Muscle layer of colon (tissue), 2 donors: ENCODE measurements at regions not wholly inside any gene's neighbourhood (a gene's known extent, or its start where the extent isn't known, plus 50 kb on each side); places are given as distances from the start of the nearest gene placed in this dataset.

Source experiments
- H3K27ac ChIP-seq: one replicate; pipeline ENCODE4 v1.7.0; 2013; ENCODE audit warnings: low read depth, mild to moderate bottlenecking, low read length, moderate library complexity
- H3K27me3 ChIP-seq, 2 donors: one replicate each; pipeline ENCODE4 v1.7.0; 2013; ENCODE audit warnings: low read length in 2 of 2, mild to moderate bottlenecking in 2 of 2; ENCODE audit not compliant: insufficient read depth in 2 of 2, control insufficient read depth in 1 of 2
- H3K36me3 ChIP-seq: one replicate; pipeline ENCODE4 v1.7.0; 2013; ENCODE audit warnings: mild to moderate bottlenecking, low read length; ENCODE audit not compliant: insufficient read depth
- H3K4me1 ChIP-seq: one replicate; pipeline ENCODE4 v1.7.0; 2013; ENCODE audit warnings: mild to moderate bottlenecking, low read length; ENCODE audit not compliant: insufficient read depth
- H3K4me3 ChIP-seq, 2 donors: one replicate each; pipeline ENCODE4 v1.7.0; 2013; ENCODE audit warnings: low read length in 2 of 2, low read depth in 1 of 2, mild to moderate bottlenecking in 1 of 2, moderate library complexity in 1 of 2
- H3K9ac ChIP-seq: one replicate; pipeline ENCODE4 v1.7.0; 2013; ENCODE audit warnings: low read length
- H3K9me3 ChIP-seq: one replicate; pipeline ENCODE4 v1.7.0; 2013; ENCODE audit warnings: mild to moderate bottlenecking, low read length
- donor health status: abdominal sarcoma.
- donor health status: Adenocarcinoma of cecum.

DNA sequence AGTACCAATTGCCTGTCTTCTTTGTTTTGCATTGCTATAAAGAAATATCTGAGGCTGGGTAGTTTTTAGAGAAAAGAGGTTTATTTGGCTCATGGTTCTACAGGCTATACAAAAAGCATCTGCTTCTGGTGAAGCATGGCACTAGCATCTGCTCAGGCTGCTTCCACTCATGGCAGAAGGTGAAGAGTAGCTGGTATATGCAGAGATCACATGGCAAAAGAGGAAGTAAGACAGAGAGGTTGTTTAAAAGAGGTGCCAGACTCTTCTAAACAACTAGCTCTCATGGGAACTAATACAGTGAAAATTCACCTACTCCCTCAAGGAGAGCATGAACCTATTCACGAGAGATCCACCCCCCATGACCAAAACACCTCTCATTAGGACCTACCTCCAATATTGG lies 56.7 kb upstream of the GUCA2B start:
- no peaks in the 10 kb centered on the region for H3K36me3 ChIP-seq
- H3K9me3 ChIP-seq, result no peaks in the 10 kb centered on the region
- no peaks in the 10 kb centered on the region for H3K27me3 ChIP-seq
- no peak overlapping the region for H3K4me3 ChIP-seq
- H3K9ac ChIP-seq, result no peak overlapping the region
- no peaks in the 10 kb centered on the region for H3K4me1 ChIP-seq
- no peak overlapping the region for H3K27ac ChIP-seq

DNA sequence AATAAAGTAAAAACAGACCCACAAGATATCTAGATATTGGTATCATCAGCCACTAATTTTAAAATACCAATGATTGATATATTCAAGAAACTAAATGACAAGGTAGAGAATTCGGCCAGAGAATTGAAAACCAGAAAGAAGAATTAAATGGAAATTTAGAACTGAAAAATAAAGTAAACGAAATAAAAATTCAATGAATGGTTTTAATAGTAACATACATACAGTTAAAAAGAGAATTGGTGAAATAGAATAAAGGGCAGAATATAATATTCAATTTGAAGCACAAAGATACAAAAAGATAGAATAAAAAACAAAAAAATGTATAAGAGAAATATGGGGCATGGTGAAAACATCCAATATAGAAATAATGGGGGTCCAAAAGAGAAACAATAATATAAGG lies 64.0 kb upstream of the GUCA2B start:
- Histone ChIP-seq H3K27me3 (no peaks in the 10 kb centered on the region), H3K4me1 (no peaks in the 10 kb centered on the region), H3K9me3 (no peaks in the 10 kb centered on the region), H3K4me3 (no peak overlapping the region), H3K9ac (no peak overlapping the region), H3K36me3 (no peaks in the 10 kb centered on the region), H3K27ac (no peak overlapping the region)

DNA sequence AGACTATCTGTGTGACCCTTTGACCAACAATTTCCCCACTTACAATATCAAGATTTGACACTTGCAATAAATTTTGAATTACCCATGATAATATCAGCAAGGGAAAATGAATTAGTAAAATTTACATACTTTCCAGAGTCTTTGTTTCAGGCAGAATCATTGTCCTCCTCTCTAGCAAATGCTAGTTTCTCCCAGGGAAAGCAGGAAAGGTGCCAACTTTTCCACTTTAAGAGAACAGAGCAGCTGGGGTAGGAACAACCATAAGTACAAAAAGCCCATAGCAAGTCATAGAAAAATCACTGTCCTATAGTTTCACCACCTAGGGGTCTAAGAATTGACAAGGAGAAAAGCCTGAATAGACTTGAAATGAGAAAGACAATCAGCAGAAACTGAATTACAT lies 67.1 kb upstream of the GUCA2B start:
- Histone ChIP-seq H3K4me3 (no peak overlapping the region), H3K4me1 (no peaks in the 10 kb centered on the region), H3K9me3 (no peaks in the 10 kb centered on the region), H3K27ac (no peak overlapping the region), H3K27me3 (no peaks in the 10 kb centered on the region), H3K9ac (no peak overlapping the region), H3K36me3 (no peaks in the 10 kb centered on the region)

DNA sequence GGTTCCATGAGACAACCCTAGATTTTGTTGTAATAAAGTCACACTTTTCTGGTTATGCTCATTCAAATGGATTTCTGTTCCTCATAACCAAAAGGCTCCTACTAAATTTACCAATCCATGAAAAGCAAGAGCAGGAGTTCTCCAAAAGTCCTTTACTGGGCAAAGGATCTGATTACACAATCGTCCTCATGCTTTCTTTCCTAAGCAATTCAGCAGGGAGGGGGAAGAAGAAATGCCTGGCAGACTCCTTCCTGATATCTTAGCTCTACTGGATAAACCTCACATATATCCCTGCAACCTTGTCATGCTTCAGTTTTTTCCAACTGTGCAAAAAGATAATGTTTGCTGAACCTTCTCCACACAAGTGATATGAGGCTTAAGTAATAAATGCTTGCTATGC lies 67.6 kb upstream of the GUCA2B start:
- H3K9ac ChIP-seq, result no peak overlapping the region
- H3K27ac ChIP-seq, result no peak overlapping the region
- no peaks in the 10 kb centered on the region for H3K36me3 ChIP-seq
- no peaks in the 10 kb centered on the region for H3K27me3 ChIP-seq
- no peaks in the 10 kb centered on the region for H3K4me1 ChIP-seq
- H3K4me3 ChIP-seq, result no peak overlapping the region
- no peaks in the 10 kb centered on the region for H3K9me3 ChIP-seq

DNA sequence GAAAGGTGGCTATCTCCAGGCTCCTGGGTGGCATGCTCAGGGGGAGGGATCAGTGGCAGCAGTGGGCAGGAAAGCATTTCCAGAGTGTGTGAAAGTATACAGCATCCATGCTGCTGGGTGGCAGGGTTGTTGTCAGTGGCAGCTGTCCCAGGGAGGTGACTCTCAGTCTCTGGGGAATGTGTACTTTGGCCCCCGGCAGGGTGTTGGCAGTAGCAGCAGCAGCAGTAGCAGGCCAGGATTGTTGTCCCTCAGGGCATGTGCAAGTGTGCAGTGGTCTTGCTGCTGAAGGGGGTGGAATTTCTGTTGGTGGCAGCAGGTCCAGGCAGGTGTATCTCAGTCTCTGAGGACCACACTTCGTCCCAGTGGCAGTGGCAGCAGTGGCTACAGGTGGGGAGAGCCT lies 71.7 kb upstream of the GUCA2B start:
- Histone ChIP-seq H3K27me3 (no peaks in the 10 kb centered on the region), H3K4me1 (no peaks in the 10 kb centered on the region)

DNA sequence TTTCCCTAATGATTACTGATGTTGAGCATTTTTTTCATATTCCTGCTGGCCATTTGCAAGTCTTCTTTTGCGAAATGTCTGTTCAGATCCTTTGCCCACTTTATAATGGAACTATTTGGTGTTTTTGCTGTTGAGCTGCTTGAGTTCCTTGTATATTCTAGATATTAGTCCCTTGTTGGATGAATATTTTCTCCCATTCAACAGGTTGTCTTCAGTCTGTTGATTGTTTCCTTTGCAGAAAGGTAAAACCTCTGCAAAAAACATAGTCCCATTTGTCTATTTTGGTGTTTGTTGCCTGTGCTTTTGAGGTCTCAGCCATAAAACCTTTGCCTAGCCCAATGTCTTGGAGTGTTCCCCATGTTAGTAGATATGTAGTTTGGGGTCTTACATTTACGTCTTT lies 78.0 kb upstream of the GUCA2B start:
- Histone ChIP-seq H3K9ac (no peak overlapping the region), H3K27ac (no peak overlapping the region), H3K9me3 (no peaks in the 10 kb centered on the region), H3K36me3 (no peaks in the 10 kb centered on the region), H3K4me3 (no peak overlapping the region), H3K27me3 (no peaks in the 10 kb centered on the region), H3K4me1 (no peaks in the 10 kb centered on the region)

More for the DNA sequence above, 71.7 kb upstream of the GUCA2B start:
- Histone ChIP-seq H3K27ac (no peak overlapping the region), H3K36me3 (no peaks in the 10 kb centered on the region), H3K9me3 (no peaks in the 10 kb centered on the region), H3K9ac (no peak overlapping the region), H3K4me3 (no peak overlapping the region)

DNA sequence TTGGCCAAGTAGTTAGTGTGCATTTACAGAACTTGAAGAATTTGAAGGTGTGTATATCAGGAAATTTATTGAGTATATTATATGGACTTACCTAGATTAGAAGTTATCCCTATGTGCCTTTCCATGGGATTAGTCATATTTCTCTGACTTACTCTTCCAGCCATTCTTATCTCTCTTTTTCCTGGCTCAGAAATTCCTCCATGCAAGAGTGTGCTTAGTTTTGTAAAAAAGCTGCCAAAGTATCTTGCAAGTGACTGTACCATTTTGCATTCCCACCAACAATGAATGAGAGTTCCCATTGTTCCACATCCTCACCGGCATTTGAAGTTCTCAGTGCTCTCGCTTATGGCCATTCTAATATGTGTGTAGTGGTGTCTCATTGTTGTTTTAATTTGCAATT lies 82.2 kb upstream of the GUCA2B start:
- Histone ChIP-seq H3K27me3 (no peaks in the 10 kb centered on the region), H3K4me3 (no peak overlapping the region), H3K4me1 (no peaks in the 10 kb centered on the region)

DNA sequence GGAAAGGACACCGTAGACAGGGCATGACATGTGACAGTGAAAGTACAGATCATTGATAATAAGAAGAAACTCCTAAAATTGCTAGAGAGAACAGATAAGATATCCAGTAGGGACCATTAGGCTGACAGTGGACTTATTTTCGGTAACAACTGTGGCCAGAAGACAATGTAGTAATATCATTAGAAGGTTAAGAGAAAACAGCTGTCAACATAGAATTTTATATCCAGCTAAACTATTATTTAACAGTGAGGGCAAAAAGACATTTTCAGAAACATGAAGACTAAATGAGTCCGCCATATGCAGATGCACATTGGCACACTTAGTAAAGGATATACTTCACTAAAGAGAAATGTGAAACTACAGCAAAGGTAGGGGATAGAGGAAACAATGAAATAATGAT lies 95.4 kb upstream of the GUCA2B start:
- H3K36me3 ChIP-seq, result no peaks in the 10 kb centered on the region
- no peaks in the 10 kb centered on the region for H3K27me3 ChIP-seq

More for the DNA sequence above, 82.2 kb upstream of the GUCA2B start:
- Histone ChIP-seq H3K9ac (no peak overlapping the region), H3K27ac (no peak overlapping the region), H3K9me3 (no peaks in the 10 kb centered on the region), H3K36me3 (no peaks in the 10 kb centered on the region)

DNA sequence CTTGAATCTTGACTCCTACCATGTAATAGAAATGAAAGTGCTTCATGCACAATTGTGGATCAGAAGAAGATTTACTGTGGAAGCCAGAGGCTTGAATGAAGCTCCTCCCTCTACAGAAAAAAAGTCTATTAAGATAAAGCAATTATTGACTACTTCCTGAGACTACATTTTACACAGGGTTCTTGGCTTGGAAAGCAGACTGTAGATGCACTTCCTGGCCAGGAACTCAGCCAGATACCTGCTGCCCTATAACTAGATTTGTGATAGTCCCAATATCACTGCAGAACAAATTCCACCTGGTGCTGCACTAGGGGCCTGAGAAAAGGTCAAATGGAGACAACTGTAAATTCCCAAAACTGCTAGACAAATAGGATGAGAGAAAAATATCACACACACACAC lies 96.8 kb upstream of the GUCA2B start:
- Histone ChIP-seq H3K9me3 (peaks cover 7% of the 10 kb centered on the region), H3K27me3 (no peaks in the 10 kb centered on the region), H3K4me1 (no peaks in the 10 kb centered on the region)

More for the DNA sequence above, 95.4 kb upstream of the GUCA2B start:
- H3K9me3 ChIP-seq, result peaks cover 7% of the 10 kb centered on the region
- H3K9ac ChIP-seq, result no peak overlapping the region
- no peaks in the 10 kb centered on the region for H3K4me1 ChIP-seq
- H3K4me3 ChIP-seq, result no peak overlapping the region
- no peak overlapping the region for H3K27ac ChIP-seq

DNA sequence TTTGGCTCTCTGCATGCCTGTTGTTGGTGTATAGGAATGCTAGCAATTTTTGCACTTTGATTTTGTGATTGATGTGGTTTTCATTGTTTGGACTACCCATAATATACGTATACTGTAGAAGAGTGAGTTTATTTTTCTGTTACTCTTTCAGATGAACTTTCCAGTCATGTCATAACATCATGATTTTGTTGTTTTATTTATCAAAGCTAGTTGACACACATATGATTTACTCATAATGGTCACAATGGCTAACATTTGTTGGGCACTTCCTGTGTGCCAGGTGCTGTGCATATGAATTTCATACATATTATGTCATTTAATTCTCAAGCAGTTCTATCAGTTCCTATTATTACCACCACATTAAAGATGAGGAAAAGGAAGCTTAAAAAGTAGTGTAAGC lies 98.1 kb upstream of the GUCA2B start:
- H3K36me3 ChIP-seq, result no peaks in the 10 kb centered on the region
- H3K27me3 ChIP-seq, result no peaks in the 10 kb centered on the region
- H3K9me3 ChIP-seq, result peaks cover 7% of the 10 kb centered on the region
- no peak overlapping the region for H3K4me3 ChIP-seq
- no peak overlapping the region for H3K27ac ChIP-seq
- no peaks in the 10 kb centered on the region for H3K4me1 ChIP-seq
- H3K9ac ChIP-seq, result no peak overlapping the region

More for the DNA sequence above, 96.8 kb upstream of the GUCA2B start:
- Histone ChIP-seq H3K27ac (no peak overlapping the region), H3K9ac (no peak overlapping the region), H3K36me3 (no peaks in the 10 kb centered on the region), H3K4me3 (no peak overlapping the region)

DNA sequence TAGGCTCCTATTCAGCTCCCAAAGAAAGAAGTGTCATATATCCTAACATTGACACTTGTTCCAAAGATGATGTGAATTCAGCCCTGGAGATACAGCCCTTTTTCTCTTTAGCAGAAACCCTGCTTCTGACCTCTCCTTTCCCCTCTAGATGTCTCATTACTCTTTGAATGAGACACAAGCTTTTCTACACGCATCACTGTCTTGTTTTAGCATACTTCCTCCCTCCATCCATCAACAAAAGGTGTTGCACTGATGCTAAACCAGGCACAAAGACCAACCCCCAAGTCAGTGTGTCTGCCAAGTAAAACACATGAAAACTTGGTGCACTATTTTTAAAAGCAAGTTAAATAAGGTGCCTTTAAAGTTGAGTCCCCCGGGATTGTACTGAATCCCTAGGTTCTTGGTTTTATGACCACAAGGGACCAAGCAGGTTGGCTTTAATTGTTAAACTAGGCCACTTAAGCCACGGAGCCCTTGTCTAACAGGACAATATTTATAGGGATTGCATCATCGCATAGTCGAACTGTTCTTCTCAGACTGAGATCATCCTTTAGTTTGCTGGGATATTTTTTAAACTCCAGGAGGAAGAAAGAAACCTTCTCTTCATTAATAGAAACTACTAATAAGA lies 101.0 kb upstream of the GUCA2B start:
- Histone ChIP-seq H3K4me3 (no peak overlapping the region), H3K27ac (no peak overlapping the region), H3K9ac (no peak overlapping the region), H3K9me3 (no peaks in the 10 kb centered on the region), H3K4me1 (no peaks in the 10 kb centered on the region), H3K36me3 (no peaks in the 10 kb centered on the region), H3K27me3 (no peaks in the 10 kb centered on the region)

DNA sequence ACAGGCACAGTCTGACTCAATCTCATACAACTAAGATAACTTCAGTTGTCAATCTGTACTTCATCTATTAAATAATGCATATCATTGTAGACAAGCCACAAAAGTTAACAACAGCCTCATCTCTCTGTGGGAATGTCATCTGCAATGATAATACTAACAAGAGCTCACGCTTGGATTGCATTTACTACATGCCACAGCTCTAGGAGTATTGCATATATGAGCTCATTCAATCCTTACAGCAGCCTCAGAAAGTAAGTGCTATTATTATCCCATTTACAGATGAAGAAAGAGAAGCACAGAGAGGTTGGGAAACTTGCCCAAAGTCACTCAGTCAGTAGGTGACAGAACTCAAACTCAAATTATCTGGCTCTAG lies 105.7 kb upstream of the GUCA2B start:
- H3K27me3 ChIP-seq, result no peaks in the 10 kb centered on the region
- no peaks in the 10 kb centered on the region for H3K9me3 ChIP-seq
- H3K36me3 ChIP-seq, result no peaks in the 10 kb centered on the region
- no peak overlapping the region for H3K9ac ChIP-seq
- H3K4me1 ChIP-seq, result no peaks in the 10 kb centered on the region
- H3K27ac ChIP-seq, result no peak overlapping the region
- H3K4me3 ChIP-seq, result no peak overlapping the region
